ENCODE measurements at regions not wholly inside any gene's neighbourhood (a gene's known extent, or its start where the extent isn't known, plus 50 kb on each side); places are given as distances from the start of the nearest gene placed in this dataset.

GRCh38 chr2:76314271-76315020 is 603.7 kb upstream of the GCFC2 start:
- DNase-seq, result no peak

GRCh38 chr2:76312236-76312635 is 601.5 kb upstream of the GCFC2 start:
- DNase-seq, result no peak

GRCh38 chr2:76311728-76312127 is 601.0 kb upstream of the GCFC2 start:
- no peak for DNase-seq

GRCh38 chr2:76310894-76311633 is 600.3 kb upstream of the GCFC2 start:
- DNase-seq, result no peak

GRCh38 chr2:76307495-76307894 is 596.8 kb upstream of the GCFC2 start:
- no peak for DNase-seq

- no peak for DNase-seq
Observed at GRCh38 chr2:76298041-76298440, 587.3 kb upstream of the GCFC2 start.

GRCh38 chr2:76296438-76296837 is 585.7 kb upstream of the GCFC2 start:
- DNase-seq, result no peak

GRCh38 chr2:76295762-76296161 is 585.0 kb upstream of the GCFC2 start:
- DNase-seq, result no peak

GRCh38 chr2:76288598-76288997 is 577.9 kb upstream of the GCFC2 start:
- DNase-seq, result no peak

GRCh38 chr2:76288146-76288545 is 577.4 kb upstream of the GCFC2 start:
- DNase-seq, result no peak

GRCh38 chr2:76283350-76283749 is 572.6 kb upstream of the GCFC2 start:
- DNase-seq, result no peak

- DNase-seq, result no peak
Observed at GRCh38 chr2:76281156-76281841, 570.6 kb upstream of the GCFC2 start.

- DNase-seq, result no peak
Observed at GRCh38 chr2:76280686-76281085, 570.0 kb upstream of the GCFC2 start.

GRCh38 chr2:76279142-76279541 is 568.4 kb upstream of the GCFC2 start:
- DNase-seq, result no peak

GRCh38 chr2:76275788-76276187 is 565.1 kb upstream of the GCFC2 start:
- DNase-seq, result no peak

GRCh38 chr2:76274676-76275075 is 564.0 kb upstream of the GCFC2 start:
- DNase-seq, result no peak

- DNase-seq, result no peak
Observed at GRCh38 chr2:76274160-76274559, 563.4 kb upstream of the GCFC2 start.

GRCh38 chr2:76270096-76270710 is 559.5 kb upstream of the GCFC2 start:
- DNase-seq, result no peak

GRCh38 chr2:76268902-76269620 is 558.3 kb upstream of the GCFC2 start:
- no peak for DNase-seq

- no peak for DNase-seq
Observed at GRCh38 chr2:76268484-76268883, 557.8 kb upstream of the GCFC2 start.

- no peak for DNase-seq
Observed at GRCh38 chr2:76257802-76258201, 547.1 kb upstream of the GCFC2 start.

- no peak for DNase-seq
Observed at GRCh38 chr2:76256458-76257088, 545.9 kb upstream of the GCFC2 start.
